GM21619 (cell line): ENCODE measurements at regions not wholly inside any gene's neighbourhood (a gene's known extent, or its start where the extent isn't known, plus 50 kb on each side); places are given as distances from the start of the nearest gene placed in this dataset.
"Not testable (repeated sequence)": the region's sequence is repeated elsewhere in the genome, so short reads cannot be mapped to it uniquely, and the experiment has no call there.

Experiments used
- ATAC-seq: cut with Tn5 transposase; IDR thresholded peaks from one replicate; pipeline ENCODE4 v1.9.1; 2021; ENCODE audit not compliant: unreplicated experiment

- ATAC-seq = no peak
These were observed 136.1 kb upstream of the WDFY3 start for GRCh38 chr4:85102606-85103005.

- ATAC-seq = no peak
These were observed 139.7 kb upstream of the WDFY3 start for GRCh38 chr4:85106166-85106565.

GRCh38 chr4:85106805-85107336, 140.4 kb upstream of the WDFY3 start:
- ATAC-seq = no peak

DNA sequence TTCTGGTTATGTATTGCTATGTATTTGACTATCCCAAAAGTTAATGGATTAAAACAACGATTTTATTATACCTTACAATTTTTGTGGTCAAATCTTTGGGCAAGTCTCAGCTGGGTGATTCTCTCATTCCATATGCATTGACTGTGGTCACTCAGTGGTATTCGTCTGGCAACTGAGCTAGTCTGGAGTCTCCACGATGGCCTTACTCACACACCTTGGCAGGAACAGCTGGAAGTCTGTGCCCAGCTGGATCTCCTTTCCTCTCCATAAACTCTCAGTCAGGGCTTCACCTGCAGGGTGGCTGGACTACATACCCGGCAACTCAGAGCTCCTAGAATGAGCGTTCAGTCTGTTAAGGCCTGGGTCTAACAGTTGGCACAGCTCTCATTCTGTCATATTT, 141.1 kb upstream of the WDFY3 start:
- ATAC-seq = no peak

DNA sequence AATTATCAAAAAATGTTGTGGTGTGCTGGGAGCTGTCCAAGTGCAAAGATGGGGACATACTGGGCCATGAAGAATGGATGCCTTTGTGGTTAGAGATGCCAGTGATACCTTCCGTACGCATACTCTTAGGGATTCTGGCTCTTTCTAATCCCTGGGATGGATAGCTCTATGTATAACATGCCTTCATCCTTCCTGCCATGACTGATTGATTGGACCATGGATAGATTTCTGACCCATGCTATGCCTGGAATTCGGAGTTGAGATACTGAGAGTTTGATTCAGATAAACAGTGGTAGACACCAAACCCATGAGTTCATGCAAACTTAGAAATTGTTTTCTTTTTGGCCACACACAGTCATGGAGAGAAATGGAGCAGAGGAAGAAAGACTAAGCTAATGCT, 147.2 kb upstream of the WDFY3 start:
- ATAC-seq = no peak

GRCh38 chr4:85114526-85114925, 148.0 kb upstream of the WDFY3 start:
- no peak for ATAC-seq

- no peak for ATAC-seq
These were observed 149.5 kb upstream of the WDFY3 start for GRCh38 chr4:85116008-85116407.

- no peak for ATAC-seq
These were observed 159.2 kb upstream of the WDFY3 start for GRCh38 chr4:85125688-85126087.

GRCh38 chr4:85126991-85127591, 160.6 kb upstream of the WDFY3 start:
- no peak for ATAC-seq

GRCh38 chr4:85127653-85128052, 161.2 kb upstream of the WDFY3 start:
- ATAC-seq = peak; percentile 96

- no peak for ATAC-seq
These were observed 162.0 kb upstream of the WDFY3 start for GRCh38 chr4:85128246-85129204.

DNA sequence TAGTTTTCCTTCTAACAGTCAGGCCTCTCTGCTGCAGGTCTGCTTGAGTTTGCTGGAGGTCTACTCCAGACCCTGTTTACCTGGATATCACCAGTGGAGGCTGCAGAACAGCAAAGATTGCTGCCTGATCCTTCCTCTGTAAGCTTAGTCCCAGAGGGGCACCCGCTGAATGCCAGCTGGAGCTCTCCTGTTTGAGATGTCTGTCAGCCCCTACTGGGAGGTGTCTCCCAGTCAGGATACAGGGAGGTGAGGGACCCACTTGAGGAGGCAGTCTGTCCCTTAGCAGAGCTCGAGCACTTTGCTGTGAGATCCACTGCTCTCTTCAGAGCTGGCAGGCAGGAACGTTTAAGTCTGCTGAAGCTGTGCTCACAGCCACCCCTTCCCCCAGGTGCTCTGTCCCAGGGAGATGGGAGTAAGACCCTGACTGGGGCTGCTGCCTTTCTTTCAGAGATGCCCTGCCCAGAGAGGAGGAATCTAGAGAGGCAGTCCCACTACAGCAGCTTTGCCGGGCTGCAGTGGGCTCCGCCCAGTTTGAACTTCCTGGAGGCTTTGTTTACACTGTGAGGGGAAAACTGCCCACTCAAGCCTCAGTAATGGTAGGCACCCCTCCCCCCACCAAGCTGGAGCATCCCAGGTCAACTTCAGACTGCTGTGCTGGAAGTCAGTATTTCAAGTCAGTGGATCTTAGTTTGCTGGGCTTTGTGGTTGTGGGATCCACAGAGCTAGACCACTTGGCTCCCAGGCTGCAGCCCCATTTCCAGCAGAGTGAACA, 163.1 kb upstream of the WDFY3 start:
- ATAC-seq = not testable (repeated sequence)

- no peak for ATAC-seq
These were observed 165.6 kb upstream of the WDFY3 start for GRCh38 chr4:85132117-85132516.

DNA sequence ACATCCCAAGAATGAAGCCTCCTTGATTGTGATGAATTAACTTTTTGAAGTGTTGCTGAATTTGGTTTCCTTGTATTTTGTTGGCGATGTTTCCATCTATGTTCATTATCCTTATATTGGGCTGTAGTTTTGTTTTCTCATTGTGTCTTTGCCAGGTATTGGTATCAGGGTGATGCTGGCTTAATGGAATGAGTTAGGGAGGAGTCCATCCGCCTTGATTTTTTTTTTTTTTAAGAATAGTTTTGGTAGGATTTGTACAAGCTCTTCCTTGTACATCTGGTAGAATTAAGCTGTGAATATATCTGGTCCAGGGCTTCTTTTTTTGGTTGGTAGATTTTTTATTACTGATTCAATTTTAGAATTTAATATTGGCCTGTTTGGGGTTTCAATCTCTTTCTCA, 166.1 kb upstream of the WDFY3 start:
- no peak for ATAC-seq

DNA sequence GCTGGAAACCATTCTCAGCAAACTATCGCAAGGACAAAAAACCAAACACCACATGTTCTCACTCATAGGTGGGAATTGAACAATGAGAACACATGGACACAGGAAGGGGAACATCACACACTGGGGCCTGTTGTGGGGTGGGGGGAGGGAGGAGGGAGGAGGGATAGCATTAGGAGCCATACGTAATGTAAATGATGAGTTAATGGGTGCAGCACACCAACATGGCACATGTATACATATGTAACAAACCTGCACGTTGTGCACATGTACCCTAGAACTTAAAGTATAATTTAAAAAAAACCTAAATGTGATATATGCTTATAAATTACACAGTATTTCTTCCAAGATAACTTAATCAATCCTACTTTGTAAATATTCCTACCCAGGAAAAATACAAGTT, 173.3 kb upstream of the WDFY3 start:
- not testable (repeated sequence) for ATAC-seq

- ATAC-seq = no peak
These were observed 176.0 kb upstream of the WDFY3 start for GRCh38 chr4:85142451-85142850.

GRCh38 chr4:85147481-85148076, 181.1 kb upstream of the WDFY3 start:
- peak; percentile 92 for ATAC-seq

- ATAC-seq = no peak
These were observed 183.2 kb upstream of the WDFY3 start for GRCh38 chr4:85149676-85150075.

- no peak for ATAC-seq
These were observed 184.9 kb upstream of the WDFY3 start for GRCh38 chr4:85151371-85151770.

- no peak for ATAC-seq
These were observed 185.3 kb upstream of the WDFY3 start for GRCh38 chr4:85151786-85152185.

- no peak for ATAC-seq
These were observed 186.0 kb upstream of the WDFY3 start for GRCh38 chr4:85152480-85152879.
